ENCODE measurements at regions not wholly inside any gene's neighbourhood (a gene's known extent, or its start where the extent isn't known, plus 50 kb on each side); places are given as distances from the start of the nearest gene placed in this dataset.

DNA sequence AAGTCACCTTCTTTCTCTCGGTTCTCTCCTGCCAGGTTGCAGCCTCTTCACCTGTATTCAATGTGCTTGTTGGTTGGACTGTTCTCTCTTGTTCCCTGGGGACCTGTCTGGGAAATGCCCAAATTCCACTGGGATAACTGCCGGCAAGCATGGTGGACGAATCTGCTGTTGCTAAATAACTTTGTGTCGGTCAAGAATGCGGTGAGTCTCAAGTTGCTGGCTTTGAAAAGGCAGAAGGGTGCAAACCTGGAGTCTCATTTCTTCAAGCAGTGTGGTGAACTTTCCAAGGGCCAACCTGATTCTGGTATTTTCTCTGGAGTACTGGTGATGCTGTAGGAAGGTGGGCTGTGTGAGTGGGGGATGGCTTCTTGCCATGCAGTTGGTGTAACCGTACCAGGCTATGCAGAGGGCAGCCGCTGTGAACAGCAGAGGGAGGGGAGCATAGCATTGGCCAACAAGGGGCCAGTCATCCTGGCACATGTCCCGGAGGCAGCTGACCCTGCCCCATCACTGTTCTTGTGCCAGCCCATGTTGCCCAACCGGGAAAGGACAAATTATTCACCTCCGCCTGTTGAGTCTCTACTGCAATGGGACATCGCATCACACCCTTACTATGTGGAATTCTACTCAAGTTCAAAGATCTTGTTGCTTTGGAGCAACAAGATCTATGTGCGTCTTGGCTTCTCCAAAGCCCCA is 88.1 kb upstream of the SEC11C start:
- no peak for TF ChIP-seq ZBTB7A (IDR thresholded peaks at IDR 0.05; ENCODE audit: low read depth)
- TF ChIP-seq FOXM1 (IDR thresholded peaks at IDR 0.05; ENCODE audit: borderline replicate concordance, low read depth), result no peak
- TF ChIP-seq EP300 (IDR thresholded peaks at IDR 0.05; ENCODE audit: borderline replicate concordance), result no peak

DNA sequence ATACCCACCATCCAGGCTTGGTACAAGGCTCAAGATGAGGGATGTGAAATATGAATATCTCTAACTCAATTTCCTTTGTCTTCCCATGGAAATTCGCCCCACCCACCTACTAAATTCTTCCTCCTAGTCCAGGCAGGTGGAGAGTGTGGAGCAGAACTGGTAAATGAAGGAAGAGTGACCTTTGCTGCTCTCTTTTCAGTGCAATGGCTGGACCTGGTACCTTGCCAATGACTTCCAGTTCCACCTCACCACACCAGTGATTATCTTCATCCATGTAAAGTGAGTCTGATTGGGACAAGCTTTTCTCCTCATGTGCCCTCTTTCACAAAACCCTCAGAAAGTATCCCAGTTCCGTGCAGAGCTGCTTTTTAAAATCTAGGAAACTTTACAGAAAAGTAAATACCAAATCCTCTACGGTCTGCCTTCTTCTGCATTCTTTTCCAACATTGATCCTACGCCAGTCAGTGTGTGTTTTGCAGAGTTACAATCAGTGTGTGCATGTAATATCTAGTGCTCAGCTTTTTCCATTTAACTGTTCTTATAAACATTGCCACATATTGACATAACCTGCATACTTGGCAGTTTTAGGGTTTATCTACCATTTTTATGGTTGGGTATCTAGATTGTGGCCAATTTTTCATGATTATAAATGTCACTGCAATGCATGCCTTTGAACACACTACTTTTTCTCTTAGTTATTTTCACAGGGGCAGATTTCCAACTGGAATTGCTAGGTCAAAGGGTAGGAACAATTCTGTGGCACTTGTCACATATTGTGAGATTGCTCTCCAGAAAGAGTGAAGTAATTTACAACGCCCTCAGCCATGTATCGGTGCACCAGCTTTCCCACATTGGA is 86.5 kb upstream of the SEC11C start:
- no peak for TF ChIP-seq FOXM1 (IDR thresholded peaks at IDR 0.05; ENCODE audit: borderline replicate concordance, low read depth)
- TF ChIP-seq, protein P1, sequence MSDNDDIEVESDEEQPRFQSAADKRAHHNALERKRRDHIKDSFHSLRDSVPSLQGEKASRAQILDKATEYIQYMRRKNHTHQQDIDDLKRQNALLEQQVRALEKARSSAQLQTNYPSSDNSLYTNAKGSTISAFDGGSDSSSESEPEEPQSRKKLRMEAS (IDR thresholded peaks at IDR 0.05), result no peak
- TF ChIP-seq TEAD4 (IDR thresholded peaks at IDR 0.05), result no peak
- no peak for TF ChIP-seq TAF1 (IDR thresholded peaks at IDR 0.05; ENCODE audit: low read depth)
- TF ChIP-seq CEBPB (IDR thresholded peaks at IDR 0.05), result no peak
- no peak for TF ChIP-seq EP300 (IDR thresholded peaks at IDR 0.05; ENCODE audit: borderline replicate concordance)
- TF ChIP-seq CREB1 (IDR thresholded peaks at IDR 0.05; ENCODE audit: low read depth), result no peak
- TF ChIP-seq, protein P2, sequence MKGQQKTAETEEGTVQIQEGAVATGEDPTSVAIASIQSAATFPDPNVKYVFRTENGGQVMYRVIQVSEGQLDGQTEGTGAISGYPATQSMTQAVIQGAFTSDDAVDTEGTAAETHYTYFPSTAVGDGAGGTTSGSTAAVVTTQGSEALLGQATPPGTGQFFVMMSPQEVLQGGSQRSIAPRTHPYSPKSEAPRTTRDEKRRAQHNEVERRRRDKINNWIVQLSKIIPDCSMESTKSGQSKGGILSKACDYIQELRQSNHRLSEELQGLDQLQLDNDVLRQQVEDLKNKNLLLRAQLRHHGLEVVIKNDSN (IDR thresholded peaks at IDR 0.05), result no peak
- no peak for TF ChIP-seq TCF12 (IDR thresholded peaks at IDR 0.05; ENCODE audit: low read depth)
- TF ChIP-seq NFIC (IDR thresholded peaks at IDR 0.05), result no peak
- no peak for TF ChIP-seq EGR1 (IDR thresholded peaks at IDR 0.05)
- TF ChIP-seq, protein P3, sequence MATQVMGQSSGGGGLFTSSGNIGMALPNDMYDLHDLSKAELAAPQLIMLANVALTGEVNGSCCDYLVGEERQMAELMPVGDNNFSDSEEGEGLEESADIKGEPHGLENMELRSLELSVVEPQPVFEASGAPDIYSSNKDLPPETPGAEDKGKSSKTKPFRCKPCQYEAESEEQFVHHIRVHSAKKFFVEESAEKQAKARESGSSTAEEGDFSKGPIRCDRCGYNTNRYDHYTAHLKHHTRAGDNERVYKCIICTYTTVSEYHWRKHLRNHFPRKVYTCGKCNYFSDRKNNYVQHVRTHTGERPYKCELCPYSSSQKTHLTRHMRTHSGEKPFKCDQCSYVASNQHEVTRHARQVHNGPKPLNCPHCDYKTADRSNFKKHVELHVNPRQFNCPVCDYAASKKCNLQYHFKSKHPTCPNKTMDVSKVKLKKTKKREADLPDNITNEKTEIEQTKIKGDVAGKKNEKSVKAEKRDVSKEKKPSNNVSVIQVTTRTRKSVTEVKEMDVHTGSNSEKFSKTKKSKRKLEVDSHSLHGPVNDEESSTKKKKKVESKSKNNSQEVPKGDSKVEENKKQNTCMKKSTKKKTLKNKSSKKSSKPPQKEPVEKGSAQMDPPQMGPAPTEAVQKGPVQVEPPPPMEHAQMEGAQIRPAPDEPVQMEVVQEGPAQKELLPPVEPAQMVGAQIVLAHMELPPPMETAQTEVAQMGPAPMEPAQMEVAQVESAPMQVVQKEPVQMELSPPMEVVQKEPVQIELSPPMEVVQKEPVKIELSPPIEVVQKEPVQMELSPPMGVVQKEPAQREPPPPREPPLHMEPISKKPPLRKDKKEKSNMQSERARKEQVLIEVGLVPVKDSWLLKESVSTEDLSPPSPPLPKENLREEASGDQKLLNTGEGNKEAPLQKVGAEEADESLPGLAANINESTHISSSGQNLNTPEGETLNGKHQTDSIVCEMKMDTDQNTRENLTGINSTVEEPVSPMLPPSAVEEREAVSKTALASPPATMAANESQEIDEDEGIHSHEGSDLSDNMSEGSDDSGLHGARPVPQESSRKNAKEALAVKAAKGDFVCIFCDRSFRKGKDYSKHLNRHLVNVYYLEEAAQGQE (IDR thresholded peaks at IDR 0.05; ENCODE audit: low read depth), result no peak
- no peak for TF ChIP-seq ZBTB7A (IDR thresholded peaks at IDR 0.05; ENCODE audit: low read depth)

DNA sequence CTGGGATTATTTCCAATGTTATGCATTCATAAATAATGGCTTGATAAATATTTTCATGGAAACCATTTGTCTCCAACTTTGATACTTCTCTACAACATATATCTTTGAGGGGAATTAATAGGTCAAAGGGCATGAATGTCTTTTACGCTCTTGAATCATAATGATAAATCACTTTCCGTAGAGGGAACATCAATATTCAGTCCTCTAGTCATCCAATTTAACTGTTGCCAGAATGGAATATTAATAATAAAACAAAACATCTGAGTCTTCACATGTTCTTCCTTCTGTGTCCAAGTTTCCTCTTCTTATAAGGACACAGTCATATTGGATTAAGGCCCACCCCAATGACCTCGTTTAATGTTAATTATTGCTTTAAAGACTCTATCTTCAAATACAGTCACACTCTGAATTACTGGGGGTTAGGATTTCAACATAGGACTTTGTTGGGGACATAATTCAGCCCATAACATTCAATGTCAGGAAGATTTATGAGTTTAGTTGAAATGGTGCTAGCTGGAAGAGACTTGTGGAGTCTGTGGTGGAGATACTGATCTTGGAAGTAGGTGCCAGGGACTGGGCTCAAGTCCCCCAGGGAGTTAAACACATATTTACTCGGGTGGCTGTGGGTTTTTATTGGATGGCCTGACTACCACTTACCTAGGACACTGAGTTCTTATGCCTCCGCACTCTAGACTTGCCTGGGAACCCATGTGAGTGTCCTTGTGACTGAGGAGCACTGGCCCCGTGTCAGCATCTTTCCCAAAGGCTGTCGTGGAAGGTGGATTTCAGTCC is 85.0 kb upstream of the SEC11C start:
- TF ChIP-seq, protein P1 (IDR thresholded peaks at IDR 0.05), result no peak
- no peak for TF ChIP-seq CEBPB (IDR thresholded peaks at IDR 0.05)
- no peak for TF ChIP-seq NFIC (IDR thresholded peaks at IDR 0.05)
- TF ChIP-seq FOXM1 (IDR thresholded peaks at IDR 0.05; ENCODE audit: borderline replicate concordance, low read depth), result no peak
- TF ChIP-seq ZBTB7A (IDR thresholded peaks at IDR 0.05; ENCODE audit: low read depth), result no peak
- TF ChIP-seq CREB1 (IDR thresholded peaks at IDR 0.05; ENCODE audit: low read depth), result no peak

DNA sequence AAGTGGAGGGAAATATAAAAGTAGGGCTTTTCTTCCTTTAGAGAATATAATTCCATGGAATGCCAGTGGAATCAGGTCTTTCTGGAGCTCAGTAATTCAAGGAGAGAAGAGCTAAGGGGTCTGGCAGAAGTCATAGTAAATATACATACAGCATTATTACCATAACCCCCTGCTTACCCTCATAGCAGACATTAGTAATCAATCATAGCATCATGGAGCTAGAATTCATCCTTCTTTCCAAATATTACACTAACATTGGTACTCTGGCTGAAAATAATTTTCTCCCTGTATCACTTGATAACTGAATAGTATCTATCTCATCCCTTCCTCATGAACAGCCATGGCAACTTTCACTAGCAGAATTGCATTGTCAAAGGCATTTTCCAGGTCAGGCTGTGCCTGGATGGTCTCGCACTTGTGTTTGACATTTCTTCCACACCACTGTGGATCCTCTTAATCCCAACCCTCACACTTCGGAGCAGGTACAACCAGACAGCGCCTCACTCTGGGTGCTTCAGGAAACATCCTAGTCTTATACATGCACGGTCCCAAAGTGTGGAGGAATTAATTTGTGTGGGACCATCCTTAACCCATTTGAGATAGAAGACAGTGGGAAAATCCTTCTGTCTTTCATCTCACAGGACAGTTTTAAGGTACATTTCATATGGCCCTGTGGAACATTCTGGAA is 84.2 kb upstream of the SEC11C start:
- no peak for TF ChIP-seq TAF1 (IDR thresholded peaks at IDR 0.05; ENCODE audit: low read depth)
- peak; percentile 66 for TF ChIP-seq RAD21 (IDR thresholded peaks at IDR 0.05; ENCODE audit: low read depth)

DNA sequence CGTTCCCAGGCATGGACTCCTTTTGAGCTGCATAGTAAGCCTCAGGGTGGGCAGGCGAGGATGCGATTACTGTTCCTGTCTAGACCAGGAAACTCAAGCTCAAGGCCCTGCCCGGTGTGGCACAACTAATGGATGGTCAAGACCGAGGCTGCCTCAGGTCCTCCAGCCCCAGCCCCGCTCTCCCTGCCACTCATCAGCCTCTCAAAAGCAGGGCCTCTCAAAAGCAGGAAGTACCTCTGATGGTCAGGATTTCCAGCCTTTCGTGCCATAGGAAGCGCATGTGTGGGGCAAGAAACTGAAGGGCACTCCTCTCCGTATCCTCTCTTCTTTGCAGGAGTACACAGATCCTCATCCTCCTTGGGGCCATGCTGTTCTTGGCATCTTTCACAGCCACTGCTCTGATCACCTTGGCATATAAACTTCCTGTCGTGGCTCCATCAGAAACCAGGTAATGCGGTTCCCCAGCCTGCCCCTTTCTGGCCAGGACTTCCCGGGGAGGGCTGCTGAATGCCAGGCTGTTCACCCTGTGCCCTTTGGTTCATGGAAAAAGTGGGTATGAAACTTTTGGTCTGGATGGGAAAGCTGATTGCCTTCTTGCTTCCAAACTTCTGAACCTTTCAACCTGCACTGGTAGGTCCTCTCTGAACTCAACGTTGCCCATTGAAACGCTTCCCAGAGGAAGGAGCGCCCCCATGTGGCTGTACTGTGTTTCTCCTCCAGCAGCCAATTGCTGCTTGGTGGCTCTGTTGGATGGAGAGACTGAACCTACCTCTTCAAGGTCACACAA is 82.8 kb upstream of the SEC11C start:
- TF ChIP-seq, protein P1 (IDR thresholded peaks at IDR 0.05), result no peak
- TF ChIP-seq CREB1 (IDR thresholded peaks at IDR 0.05; ENCODE audit: low read depth) (no peak), CEBPB (IDR thresholded peaks at IDR 0.05) (no peak), RAD21 (IDR thresholded peaks at IDR 0.05; ENCODE audit: low read depth) (peak; percentile 99)

DNA sequence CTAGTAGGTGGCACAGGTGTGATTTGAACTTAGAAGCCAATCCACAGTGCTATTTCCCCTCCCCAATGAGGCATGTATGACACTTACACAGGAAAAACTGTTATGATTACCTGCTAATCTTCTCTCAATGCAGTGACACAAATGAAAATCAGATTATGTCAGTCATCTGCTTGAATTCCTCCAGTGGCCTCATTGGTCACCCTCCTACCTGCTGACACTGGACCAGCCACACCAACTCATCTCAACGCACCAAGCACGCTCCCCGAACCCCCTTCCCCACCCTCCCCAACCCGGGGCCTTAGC is 82.2 kb upstream of the SEC11C start:
- TF ChIP-seq, protein P2 (IDR thresholded peaks at IDR 0.05), result no peak
- TF ChIP-seq EGR1 (IDR thresholded peaks at IDR 0.05), result no peak
- TF ChIP-seq EP300 (IDR thresholded peaks at IDR 0.05; ENCODE audit: borderline replicate concordance), result no peak
- TF ChIP-seq TAF1 (IDR thresholded peaks at IDR 0.05; ENCODE audit: low read depth), result no peak
- TF ChIP-seq YY1 (IDR thresholded peaks at IDR 0.05; ENCODE audit: low read depth), result no peak
- no peak for TF ChIP-seq ZBTB7A (IDR thresholded peaks at IDR 0.05; ENCODE audit: low read depth)
- TF ChIP-seq, protein P3 (IDR thresholded peaks at IDR 0.05; ENCODE audit: low read depth), result no peak
- TF ChIP-seq TEAD4 (IDR thresholded peaks at IDR 0.05), result no peak
- no peak for TF ChIP-seq TCF12 (IDR thresholded peaks at IDR 0.05; ENCODE audit: low read depth)
- TF ChIP-seq CEBPB (IDR thresholded peaks at IDR 0.05), result no peak
- TF ChIP-seq CREB1 (IDR thresholded peaks at IDR 0.05; ENCODE audit: low read depth), result no peak
- TF ChIP-seq NFIC (IDR thresholded peaks at IDR 0.05), result no peak
- TF ChIP-seq, protein P1 (IDR thresholded peaks at IDR 0.05), result no peak
- no peak for TF ChIP-seq FOXM1 (IDR thresholded peaks at IDR 0.05; ENCODE audit: borderline replicate concordance, low read depth)
- TF ChIP-seq RAD21 (IDR thresholded peaks at IDR 0.05; ENCODE audit: low read depth), result no peak

Measured in Ishikawa (cell line).